GM06990 (cell line): ENCODE measurements at regions not wholly inside any gene's neighbourhood (a gene's known extent, or its start where the extent isn't known, plus 50 kb on each side); places are given as distances from the start of the nearest gene placed in this dataset.

ENCODE experiments used
- DNase-seq: peaks from one replicate; pipeline ENCODE4 v3.0.0-alpha.2; 2011; ENCODE audit not compliant: insufficient read length; ENCODE audit errors: extremely low read depth
- H3K27me3 ChIP-seq: replicated peaks from 2 replicates; pipeline ENCODE4 v1.6.0; 2011; ENCODE audit warnings: low read length; ENCODE audit not compliant: control insufficient read depth, insufficient read depth
- H3K36me3 ChIP-seq: 2 replicates; pipeline ENCODE4 v1.5.1; 2011; ENCODE audit warnings: low read length; ENCODE audit not compliant: control insufficient read depth, insufficient read depth
- H3K4me3 ChIP-seq: replicated peaks from 2 replicates; pipeline ENCODE4 v1.5.1; 2011; ENCODE audit warnings: low read depth, mild to moderate bottlenecking, control low read depth, low read length
- TF ChIP-seq, protein P1 (sequence below): IDR thresholded peaks from 2 replicates; pipeline ENCODE4 v1.5.1; 2011; ENCODE audit warnings: low read length, control low read depth, mild to moderate bottlenecking, inconsistent platforms; ENCODE audit not compliant: insufficient read depth, poor library complexity, severe bottlenecking

- Histone ChIP-seq H3K27me3 (no peaks in the 10 kb centered on the region), H3K36me3 (no peaks in the 10 kb centered on the region), H3K4me3 (no peak overlapping the region)
- TF ChIP-seq, protein P1, sequence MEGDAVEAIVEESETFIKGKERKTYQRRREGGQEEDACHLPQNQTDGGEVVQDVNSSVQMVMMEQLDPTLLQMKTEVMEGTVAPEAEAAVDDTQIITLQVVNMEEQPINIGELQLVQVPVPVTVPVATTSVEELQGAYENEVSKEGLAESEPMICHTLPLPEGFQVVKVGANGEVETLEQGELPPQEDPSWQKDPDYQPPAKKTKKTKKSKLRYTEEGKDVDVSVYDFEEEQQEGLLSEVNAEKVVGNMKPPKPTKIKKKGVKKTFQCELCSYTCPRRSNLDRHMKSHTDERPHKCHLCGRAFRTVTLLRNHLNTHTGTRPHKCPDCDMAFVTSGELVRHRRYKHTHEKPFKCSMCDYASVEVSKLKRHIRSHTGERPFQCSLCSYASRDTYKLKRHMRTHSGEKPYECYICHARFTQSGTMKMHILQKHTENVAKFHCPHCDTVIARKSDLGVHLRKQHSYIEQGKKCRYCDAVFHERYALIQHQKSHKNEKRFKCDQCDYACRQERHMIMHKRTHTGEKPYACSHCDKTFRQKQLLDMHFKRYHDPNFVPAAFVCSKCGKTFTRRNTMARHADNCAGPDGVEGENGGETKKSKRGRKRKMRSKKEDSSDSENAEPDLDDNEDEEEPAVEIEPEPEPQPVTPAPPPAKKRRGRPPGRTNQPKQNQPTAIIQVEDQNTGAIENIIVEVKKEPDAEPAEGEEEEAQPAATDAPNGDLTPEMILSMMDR, result no peak
- no peak for DNase-seq
Measured at GRCh38 chr3:163852233-163852632, 1226.1 kb downstream of the SI start.

- DNase-seq, result no peak
- TF ChIP-seq, protein P1, result no peak
- Histone ChIP-seq H3K36me3 (no peaks in the 10 kb centered on the region), H3K27me3 (no peaks in the 10 kb centered on the region), H3K4me3 (no peak overlapping the region)
Measured at GRCh38 chr3:163838769-163839168, 1239.5 kb downstream of the SI start.

DNA sequence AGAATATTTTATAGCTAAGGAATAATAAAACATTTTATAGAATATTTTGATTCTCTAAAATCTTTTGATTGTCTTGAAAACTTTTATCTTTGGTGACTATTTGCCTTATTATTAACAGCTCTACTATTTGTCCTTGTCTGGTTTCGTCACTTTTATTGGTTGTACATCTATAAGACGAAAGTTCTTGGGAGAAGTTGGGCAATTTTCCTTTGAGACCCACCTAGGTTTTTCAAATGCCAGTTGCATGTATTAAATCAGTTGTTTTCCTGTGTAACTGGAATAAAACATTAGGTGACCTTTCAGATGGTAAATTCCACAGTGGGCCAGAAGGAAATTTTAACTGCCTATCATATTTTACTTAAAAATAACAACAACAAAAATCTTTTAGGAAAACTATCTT, 1245.7 kb downstream of the SI start:
- TF ChIP-seq, protein P1, result no peak
- DNase-seq, result no peak
- no peaks in the 10 kb centered on the region for H3K27me3 ChIP-seq
- H3K4me3 ChIP-seq, result no peak overlapping the region
- H3K36me3 ChIP-seq, result no peaks in the 10 kb centered on the region

GRCh38 chr3:163821841-163822240, 1256.5 kb downstream of the SI start:
- DNase-seq, result no peak
- TF ChIP-seq, protein P1, result no peak
- Histone ChIP-seq H3K36me3 (no peaks in the 10 kb centered on the region), H3K27me3 (no peaks in the 10 kb centered on the region), H3K4me3 (no peak overlapping the region)

DNA sequence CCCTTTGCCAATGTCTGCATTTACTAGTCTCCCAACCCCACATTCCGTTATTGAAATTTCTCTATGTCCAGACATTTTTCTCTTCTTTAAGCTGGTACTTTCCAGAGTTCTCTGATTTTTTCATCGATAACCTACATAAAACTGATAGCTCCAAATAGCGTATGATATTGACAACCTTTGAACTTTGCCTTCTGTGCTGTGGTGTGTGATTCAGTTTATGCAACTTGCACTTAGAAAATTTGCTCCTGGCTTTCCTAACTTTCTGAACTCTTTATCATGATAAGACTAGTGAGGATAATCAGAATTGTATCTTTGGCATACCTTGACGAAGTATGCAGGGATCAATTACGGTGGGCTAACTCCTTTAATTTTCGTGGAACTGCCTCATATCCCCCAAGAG, 1261.3 kb downstream of the SI start:
- H3K27me3 ChIP-seq, result no peaks in the 10 kb centered on the region
- TF ChIP-seq, protein P1, result no peak
- no peak overlapping the region for H3K4me3 ChIP-seq
- no peaks in the 10 kb centered on the region for H3K36me3 ChIP-seq
- no peak for DNase-seq

DNA sequence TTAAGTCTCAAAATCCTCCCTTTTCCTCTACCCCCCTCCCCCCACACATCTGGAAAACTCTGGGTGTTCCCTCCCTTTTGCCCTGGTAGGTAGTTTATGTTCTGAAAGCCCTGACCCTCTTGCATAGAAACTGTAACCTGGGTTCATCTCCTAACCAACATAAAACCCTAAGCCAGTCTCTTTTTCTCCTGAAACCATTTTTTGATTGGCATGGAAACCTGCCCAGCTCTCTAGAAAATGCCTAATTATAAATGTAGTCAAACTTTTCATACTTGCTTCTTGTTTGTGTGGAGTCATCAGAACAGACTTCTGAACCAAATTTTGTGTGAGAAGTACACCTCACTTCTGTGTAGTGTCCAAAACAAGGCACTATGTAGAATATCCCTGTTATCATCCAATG, 1264.4 kb downstream of the SI start:
- DNase-seq, result no peak
- H3K36me3 ChIP-seq, result no peaks in the 10 kb centered on the region
- H3K4me3 ChIP-seq, result no peak overlapping the region
- TF ChIP-seq, protein P1, result no peak
- H3K27me3 ChIP-seq, result no peaks in the 10 kb centered on the region
